WTC11 (cell line): ENCODE measurements at regions not wholly inside any gene's neighbourhood (a gene's known extent, or its start where the extent isn't known, plus 50 kb on each side); places are given as distances from the start of the nearest gene placed in this dataset.

ENCODE experiments used
- ATAC-seq: fragments of 200-7000 bp; cut with Tn5 transposase; 2 replicates; pipeline ENCODE4 v1.10.0; 2021; ENCODE audit warnings: mild to moderate bottlenecking, moderate library complexity
- CTCF ChIA-PET: fragments of 300-600 bp; sonication (Branson Sonifier 250); formaldehyde crosslinking; loops from one replicate; lab custom pipeline; 2021; ENCODE audit warnings: antibody characterized with exemption; lab: Charles Lee
- POLR2A ChIA-PET: fragments of 350-600 bp; sonication (Branson Sonifier 250); formaldehyde crosslinking; loops from one replicate; lab custom pipeline; 2021; ENCODE audit warnings: antibody characterized with exemption; lab: Charles Lee
- DNase-seq: peaks from one replicate; pipeline ENCODE4 v3.0.0; 2021; ENCODE audit warnings: low spot score
- H3K27ac Mint-ChIP-seq: 2 replicates; pipeline ENCODE4 v1.8.0; 2021; ENCODE audit warnings: mixed read lengths
- H3K27me3 Mint-ChIP-seq: 2 replicates; pipeline ENCODE4 v1.8.0; 2021; ENCODE audit warnings: low read depth, mild to moderate bottlenecking, moderate library complexity, mixed read lengths
- H3K36me3 Mint-ChIP-seq: 2 replicates; pipeline ENCODE4 v1.8.0; 2021; ENCODE audit warnings: mixed read lengths
- H3K4me1 Mint-ChIP-seq: 2 replicates; pipeline ENCODE4 v1.8.0; 2022; ENCODE audit warnings: mixed read lengths
- H3K4me3 Mint-ChIP-seq: 2 replicates; pipeline ENCODE4 v1.8.0; 2021; ENCODE audit warnings: mild to moderate bottlenecking, moderate library complexity, mixed read lengths
- H3K9me3 Mint-ChIP-seq: 2 replicates; pipeline ENCODE4 v1.8.0; 2021; ENCODE audit warnings: mixed read lengths
- CDX4 ChIP-seq: fragments of 250-450 bp; sonication (Bioruptor Pico); IDR thresholded peaks from 2 replicates; pipeline ENCODE4 v1.9.0; 2021; ENCODE audit warnings: moderate library complexity, mild to moderate bottlenecking, inconsistent platforms, borderline replicate concordance
- ETV6 ChIP-seq: sonication (generic); formaldehyde crosslinking; IDR thresholded peaks from 2 replicates; pipeline ENCODE4 v1.8.1; 2022; ENCODE audit warnings: mild to moderate bottlenecking, missing genetic modification reagents
- FOXJ3 ChIP-seq: sonication (generic); formaldehyde crosslinking; IDR thresholded peaks from 2 replicates; pipeline ENCODE4 v1.9.0; 2021; ENCODE audit warnings: missing genetic modification reagents, mild to moderate bottlenecking, borderline replicate concordance
- GABPB1 ChIP-seq: sonication (generic); formaldehyde crosslinking; IDR thresholded peaks from 2 replicates; pipeline ENCODE4 v1.8.1; 2023; ENCODE audit warnings: mild to moderate bottlenecking, missing genetic modification reagents
- HMGXB4 ChIP-seq: sonication (generic); formaldehyde crosslinking; IDR thresholded peaks from 2 replicates; pipeline ENCODE4 v1.8.1; 2023; ENCODE audit warnings: mild to moderate bottlenecking, moderate library complexity, missing genetic modification reagents
- JUN ChIP-seq: sonication (generic); formaldehyde crosslinking; IDR thresholded peaks from 2 replicates; pipeline ENCODE4 v1.8.0; 2023; ENCODE audit warnings: mild to moderate bottlenecking, missing genetic modification reagents
- NR1H2 ChIP-seq: sonication (generic); formaldehyde crosslinking; IDR thresholded peaks from 2 replicates; pipeline ENCODE4 v1.9.0; 2021; ENCODE audit warnings: mild to moderate bottlenecking, moderate library complexity, missing genetic modification reagents
- NR2C2 ChIP-seq: sonication (generic); formaldehyde crosslinking; IDR thresholded peaks from 2 replicates; pipeline ENCODE4 v1.8.0; 2022; ENCODE audit warnings: mild to moderate bottlenecking, missing genetic modification reagents
- PREB ChIP-seq: sonication (generic); formaldehyde crosslinking; IDR thresholded peaks from 2 replicates; pipeline ENCODE4 v1.8.1; 2022; ENCODE audit warnings: mild to moderate bottlenecking, missing genetic modification reagents, moderate library complexity, borderline replicate concordance
- RELA ChIP-seq: sonication (generic); formaldehyde crosslinking; IDR thresholded peaks from 2 replicates; pipeline ENCODE4 v1.8.1; 2022; ENCODE audit warnings: missing genetic modification reagents, mild to moderate bottlenecking, borderline replicate concordance
- SMAD4 ChIP-seq: sonication (generic); formaldehyde crosslinking; IDR thresholded peaks from 2 replicates; pipeline ENCODE4 v1.8.0; 2022; ENCODE audit warnings: mild to moderate bottlenecking, missing genetic modification reagents
- TEAD1 ChIP-seq: sonication (generic); formaldehyde crosslinking; IDR thresholded peaks from 2 replicates; pipeline ENCODE4 v1.8.0; 2022; ENCODE audit warnings: mild to moderate bottlenecking, missing genetic modification reagents
- TP53 ChIP-seq: sonication (generic); formaldehyde crosslinking; IDR thresholded peaks from 2 replicates; pipeline ENCODE4 v1.8.1; 2023; ENCODE audit warnings: mild to moderate bottlenecking, missing genetic modification reagents
- ZNF138 ChIP-seq: sonication (generic); formaldehyde crosslinking; conservative IDR thresholded peaks from 2 replicates; pipeline ENCODE4 v1.8.1; 2022; ENCODE audit warnings: mild to moderate bottlenecking, moderate library complexity, missing genetic modification reagents
- TF ChIP-seq, protein P1 (sequence below): fragments of 250-450 bp; sonication (Bioruptor Pico); IDR thresholded peaks from 2 replicates; pipeline ENCODE4 v1.8.0; 2021; ENCODE audit warnings: mild to moderate bottlenecking
- TF ChIP-seq, protein P2 (sequence below): sonication (generic); formaldehyde crosslinking; IDR thresholded peaks from 2 replicates; pipeline ENCODE4 v1.8.0; 2022; ENCODE audit warnings: mild to moderate bottlenecking, missing genetic modification reagents
- TF ChIP-seq, protein P3 (sequence below): sonication (generic); formaldehyde crosslinking; IDR thresholded peaks from 2 replicates; pipeline ENCODE4 v1.8.1; 2022; ENCODE audit warnings: mild to moderate bottlenecking, moderate library complexity, missing genetic modification reagents
- TF ChIP-seq, protein P4 (sequence below): sonication (generic); formaldehyde crosslinking; IDR thresholded peaks from 2 replicates; pipeline ENCODE4 v1.8.1; 2022; ENCODE audit warnings: low read depth, missing genetic modification reagents, borderline replicate concordance

GRCh38 chr5:125006011-125006685 lies 259.7 kb upstream of the ZNF608 start (continued):
- no peak for TF ChIP-seq RELA
- TF ChIP-seq, protein P1, sequence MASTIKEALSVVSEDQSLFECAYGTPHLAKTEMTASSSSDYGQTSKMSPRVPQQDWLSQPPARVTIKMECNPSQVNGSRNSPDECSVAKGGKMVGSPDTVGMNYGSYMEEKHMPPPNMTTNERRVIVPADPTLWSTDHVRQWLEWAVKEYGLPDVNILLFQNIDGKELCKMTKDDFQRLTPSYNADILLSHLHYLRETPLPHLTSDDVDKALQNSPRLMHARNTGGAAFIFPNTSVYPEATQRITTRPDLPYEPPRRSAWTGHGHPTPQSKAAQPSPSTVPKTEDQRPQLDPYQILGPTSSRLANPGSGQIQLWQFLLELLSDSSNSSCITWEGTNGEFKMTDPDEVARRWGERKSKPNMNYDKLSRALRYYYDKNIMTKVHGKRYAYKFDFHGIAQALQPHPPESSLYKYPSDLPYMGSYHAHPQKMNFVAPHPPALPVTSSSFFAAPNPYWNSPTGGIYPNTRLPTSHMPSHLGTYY (CRISPR knock-in tag): no peak
- no peak for TF ChIP-seq JUN (CRISPR knock-in tag)
- TF ChIP-seq, all 79 proteins: peak for 0

GRCh38 chr5:125010356-125010755 lies 263.9 kb upstream of the ZNF608 start:
- Mint-ChIP-seq H3K9me3 (no peaks in the 10 kb centered on the region), H3K27me3 (no peaks in the 10 kb centered on the region), H3K4me1 (peaks cover 37% of the 10 kb centered on the region), H3K27ac (no peak overlapping the region), H3K36me3 (no peaks in the 10 kb centered on the region), H3K4me3 (no peak overlapping the region)
- TF ChIP-seq GABPB1 (no peak), PREB (no peak), NR2C2 (CRISPR knock-in tag) (no peak), ZNF138 (CRISPR knock-in tag) (no peak), CDX4 (no peak), FOXJ3 (CRISPR knock-in tag) (no peak)
- TF ChIP-seq, protein P2, sequence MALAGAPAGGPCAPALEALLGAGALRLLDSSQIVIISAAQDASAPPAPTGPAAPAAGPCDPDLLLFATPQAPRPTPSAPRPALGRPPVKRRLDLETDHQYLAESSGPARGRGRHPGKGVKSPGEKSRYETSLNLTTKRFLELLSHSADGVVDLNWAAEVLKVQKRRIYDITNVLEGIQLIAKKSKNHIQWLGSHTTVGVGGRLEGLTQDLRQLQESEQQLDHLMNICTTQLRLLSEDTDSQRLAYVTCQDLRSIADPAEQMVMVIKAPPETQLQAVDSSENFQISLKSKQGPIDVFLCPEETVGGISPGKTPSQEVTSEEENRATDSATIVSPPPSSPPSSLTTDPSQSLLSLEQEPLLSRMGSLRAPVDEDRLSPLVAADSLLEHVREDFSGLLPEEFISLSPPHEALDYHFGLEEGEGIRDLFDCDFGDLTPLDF (CRISPR knock-in tag): no peak
- TF ChIP-seq, protein P3, sequence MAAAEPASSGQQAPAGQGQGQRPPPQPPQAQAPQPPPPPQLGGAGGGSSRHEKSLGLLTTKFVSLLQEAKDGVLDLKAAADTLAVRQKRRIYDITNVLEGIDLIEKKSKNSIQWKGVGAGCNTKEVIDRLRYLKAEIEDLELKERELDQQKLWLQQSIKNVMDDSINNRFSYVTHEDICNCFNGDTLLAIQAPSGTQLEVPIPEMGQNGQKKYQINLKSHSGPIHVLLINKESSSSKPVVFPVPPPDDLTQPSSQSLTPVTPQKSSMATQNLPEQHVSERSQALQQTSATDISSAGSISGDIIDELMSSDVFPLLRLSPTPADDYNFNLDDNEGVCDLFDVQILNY (CRISPR knock-in tag): no peak
- POLR2A ChIA-PET: no interaction called here
- DNase-seq: no peak
- CTCF ChIA-PET: no interaction called here
- no peak for ATAC-seq

DNA sequence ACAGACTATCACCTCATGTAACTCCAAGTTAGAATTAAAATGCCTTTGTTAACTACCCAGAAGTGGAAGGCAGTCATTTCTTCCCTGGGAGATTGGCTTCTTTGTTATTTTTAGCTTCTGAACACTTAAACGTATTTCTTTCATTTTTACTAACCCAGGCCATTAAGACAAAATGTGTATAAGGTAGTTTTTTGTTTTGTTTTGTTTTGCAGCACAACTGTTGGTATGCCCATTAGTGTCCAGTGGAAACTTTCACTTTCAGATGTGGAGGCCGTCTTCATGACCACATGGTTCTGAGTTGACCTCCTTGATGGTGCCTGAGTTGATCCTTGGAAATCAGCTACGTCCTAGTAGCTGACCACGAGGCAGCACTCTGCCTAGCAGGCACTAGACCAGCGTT lies 264.6 kb upstream of the ZNF608 start:
- ChIA-PET CTCF (no interaction called here), POLR2A (no interaction called here)
- Mint-ChIP-seq H3K9me3 (no peaks in the 10 kb centered on the region), H3K4me3 (no peak overlapping the region), H3K36me3 (no peaks in the 10 kb centered on the region), H3K27ac (no peak overlapping the region), H3K4me1 (peaks cover 30% of the 10 kb centered on the region), H3K27me3 (no peaks in the 10 kb centered on the region)
- DNase-seq: no peak
- no peak for ATAC-seq
- TF ChIP-seq TEAD1: no peak
- TF ChIP-seq, protein P4, sequence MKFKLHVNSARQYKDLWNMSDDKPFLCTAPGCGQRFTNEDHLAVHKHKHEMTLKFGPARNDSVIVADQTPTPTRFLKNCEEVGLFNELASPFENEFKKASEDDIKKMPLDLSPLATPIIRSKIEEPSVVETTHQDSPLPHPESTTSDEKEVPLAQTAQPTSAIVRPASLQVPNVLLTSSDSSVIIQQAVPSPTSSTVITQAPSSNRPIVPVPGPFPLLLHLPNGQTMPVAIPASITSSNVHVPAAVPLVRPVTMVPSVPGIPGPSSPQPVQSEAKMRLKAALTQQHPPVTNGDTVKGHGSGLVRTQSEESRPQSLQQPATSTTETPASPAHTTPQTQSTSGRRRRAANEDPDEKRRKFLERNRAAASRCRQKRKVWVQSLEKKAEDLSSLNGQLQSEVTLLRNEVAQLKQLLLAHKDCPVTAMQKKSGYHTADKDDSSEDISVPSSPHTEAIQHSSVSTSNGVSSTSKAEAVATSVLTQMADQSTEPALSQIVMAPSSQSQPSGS (CRISPR knock-in tag): no peak
- TF ChIP-seq NR1H2 (CRISPR knock-in tag): no peak
- TF ChIP-seq TP53: no peak
- TF ChIP-seq HMGXB4 (CRISPR knock-in tag): no peak
- TF ChIP-seq SMAD4 (CRISPR knock-in tag): no peak
- no peak for TF ChIP-seq ETV6 (CRISPR knock-in tag)
